ENCODE measurements at regions not wholly inside any gene's neighbourhood (a gene's known extent, or its start where the extent isn't known, plus 50 kb on each side); places are given as distances from the start of the nearest gene placed in this dataset.
"Not testable (repeated sequence)": the region's sequence is repeated elsewhere in the genome, so short reads cannot be mapped to it uniquely, and the experiment has no call there.

GRCh38 chr6:68080074-68080473, 555.0 kb upstream of the ADGRB3 start:
- no peak overlapping the region for H3K4me3 ChIP-seq (ENCODE audit: low read depth, low read length)
- TF ChIP-seq CTCF (IDR thresholded peaks at IDR 0.05; ENCODE audit: borderline replicate concordance, insufficient read depth, low read depth, low read length) = no peak

- TF ChIP-seq CTCF (IDR thresholded peaks at IDR 0.05; ENCODE audit: borderline replicate concordance, insufficient read depth, low read depth, low read length) = no peak
Measured at GRCh38 chr6:68077661-68078060, 557.4 kb upstream of the ADGRB3 start.

GRCh38 chr6:68071740-68072139, 563.3 kb upstream of the ADGRB3 start:
- no peak for TF ChIP-seq CTCF (IDR thresholded peaks at IDR 0.05; ENCODE audit: borderline replicate concordance, insufficient read depth, low read depth, low read length)

More at GRCh38 chr6:68077661-68078060, 557.4 kb upstream of the ADGRB3 start:
- no peak overlapping the region for H3K4me3 ChIP-seq (ENCODE audit: low read depth, low read length)

GRCh38 chr6:68069921-68070710, 565.0 kb upstream of the ADGRB3 start:
- no peak overlapping the region for H3K4me3 ChIP-seq (ENCODE audit: low read depth, low read length)
- no peak for TF ChIP-seq CTCF (IDR thresholded peaks at IDR 0.05; ENCODE audit: borderline replicate concordance, insufficient read depth, low read depth, low read length)

More at GRCh38 chr6:68071740-68072139, 563.3 kb upstream of the ADGRB3 start:
- H3K4me3 ChIP-seq (ENCODE audit: low read depth, low read length) = no peak overlapping the region

GRCh38 chr6:68059899-68060298, 575.2 kb upstream of the ADGRB3 start:
- H3K4me3 ChIP-seq (ENCODE audit: low read depth, low read length) = no peak overlapping the region
- no peak for TF ChIP-seq CTCF (IDR thresholded peaks at IDR 0.05; ENCODE audit: borderline replicate concordance, insufficient read depth, low read depth, low read length)

- no peak overlapping the region for H3K4me3 ChIP-seq (ENCODE audit: low read depth, low read length)
- TF ChIP-seq CTCF (IDR thresholded peaks at IDR 0.05; ENCODE audit: borderline replicate concordance, insufficient read depth, low read depth, low read length) = no peak
Measured at GRCh38 chr6:68059261-68059660, 575.8 kb upstream of the ADGRB3 start.

- not testable (repeated sequence) for H3K4me3 ChIP-seq (ENCODE audit: low read depth, low read length)
Measured at GRCh38 chr6:68056596-68056995, 578.5 kb upstream of the ADGRB3 start.

Measured in GM12875 (cell line).